ENCODE measurements at regions not wholly inside any gene's neighbourhood (a gene's known extent, or its start where the extent isn't known, plus 50 kb on each side); places are given as distances from the start of the nearest gene placed in this dataset.

DNA sequence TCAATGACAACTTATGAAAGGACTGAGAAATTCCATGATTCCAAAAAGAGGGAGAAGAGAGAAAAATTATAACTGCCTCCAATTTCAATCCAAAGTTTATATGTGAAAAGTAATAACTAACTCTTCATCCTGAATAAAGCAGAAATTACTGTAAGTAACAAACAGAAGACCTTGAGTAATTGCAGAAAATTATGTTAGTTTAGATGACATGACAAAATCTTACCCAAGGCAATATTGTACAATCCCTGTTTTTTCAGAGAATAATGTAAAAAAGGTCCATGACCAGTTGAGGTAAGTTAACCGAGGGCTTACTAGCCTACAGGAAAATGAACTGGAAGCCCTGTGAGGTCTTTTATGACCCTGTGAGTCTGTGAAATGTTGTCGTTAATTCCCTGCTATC is 949.5 kb upstream of the SOX9 start:
- Histone ChIP-seq H3K4me3 (ENCODE audit: low read length in 2 of 2) (no peak overlapping the region), H3K36me3 (ENCODE audit: control insufficient read depth in 1 of 2, insufficient read depth in 2 of 2, low read length in 1 of 2) (no peaks in the 10 kb centered on the region), H3K27ac (ENCODE audit: low read depth in 1 of 2, low read length in 2 of 2) (no peak overlapping the region), H3K4me1 (ENCODE audit: control insufficient read depth in 1 of 2, insufficient read depth in 2 of 2, low read length in 2 of 2) (no peaks in the 10 kb centered on the region), H3K27me3 (ENCODE audit: control insufficient read depth in 1 of 2, insufficient read depth in 2 of 2, low read length in 1 of 2) (no peaks in the 10 kb centered on the region), H3K9me3 (ENCODE audit: control insufficient read depth, low read length) (no peaks in the 10 kb centered on the region)
- ATAC-seq (ENCODE audit: low FRiP score): no peak
- intact Hi-C loops (cut with DNase I): no loop called here
- WGBS, 2 donors: 35 to 53% methylated on average over 2 of the region's 2 CpGs
- DNase-seq: no peak

DNA sequence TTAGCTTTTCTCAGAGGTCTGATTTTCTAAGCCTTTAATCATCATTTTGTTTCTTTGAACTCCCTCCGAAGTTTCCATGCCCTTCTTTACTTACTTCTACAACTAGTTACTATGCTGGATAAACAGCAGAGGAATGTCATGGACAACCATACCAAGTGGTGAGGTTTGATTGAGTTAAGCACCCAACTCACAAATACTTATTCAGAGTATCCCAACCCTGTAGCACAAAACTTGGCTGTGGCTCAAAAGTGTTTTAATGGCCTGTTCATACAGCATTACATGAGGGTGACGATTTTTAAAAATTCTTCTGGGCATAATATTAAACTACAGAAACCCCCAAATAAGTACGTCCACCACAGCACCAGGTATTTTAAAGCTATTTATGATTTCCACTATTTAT is 946.8 kb upstream of the SOX9 start:
- intact Hi-C loops (cut with DNase I): no loop called here
- H3K36me3 ChIP-seq (ENCODE audit: control insufficient read depth in 1 of 2, insufficient read depth in 2 of 2, low read length in 1 of 2): no peaks in the 10 kb centered on the region
- no peaks in the 10 kb centered on the region for H3K27me3 ChIP-seq (ENCODE audit: control insufficient read depth in 1 of 2, insufficient read depth in 2 of 2, low read length in 1 of 2)
- 35 to 50% methylated on average over 3 of the region's 3 CpGs for WGBS, 2 donors
- no peak overlapping the region for H3K27ac ChIP-seq (ENCODE audit: low read depth in 1 of 2, low read length in 2 of 2)
- DNase-seq (no peak), ATAC-seq (ENCODE audit: low FRiP score) (no peak)
- no peak overlapping the region for H3K4me3 ChIP-seq (ENCODE audit: low read length in 2 of 2)
- H3K9me3 ChIP-seq (ENCODE audit: control insufficient read depth, low read length): no peaks in the 10 kb centered on the region
- H3K4me1 ChIP-seq (ENCODE audit: control insufficient read depth in 1 of 2, insufficient read depth in 2 of 2, low read length in 2 of 2): no peaks in the 10 kb centered on the region

DNA sequence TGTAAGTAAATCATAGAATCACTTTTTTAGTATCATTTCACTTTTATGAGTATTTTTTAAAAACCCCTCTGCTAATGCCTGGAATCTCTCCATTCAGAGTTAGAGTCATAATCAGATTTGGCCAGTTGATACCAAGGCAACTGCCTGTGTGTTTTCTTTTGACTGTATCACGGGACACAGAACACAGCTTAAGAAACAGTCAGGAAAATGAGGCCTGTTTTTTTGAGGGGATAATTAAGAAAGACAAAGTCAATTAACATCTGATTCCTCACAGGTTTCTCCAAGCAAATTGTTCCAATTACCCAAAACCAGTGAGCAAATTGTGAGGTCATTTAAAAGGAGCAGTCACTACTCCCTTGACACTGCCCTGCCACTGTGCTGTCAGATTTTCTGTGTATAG is 944.5 kb upstream of the SOX9 start:
- no peaks in the 10 kb centered on the region for H3K27me3 ChIP-seq (ENCODE audit: control insufficient read depth in 1 of 2, insufficient read depth in 2 of 2, low read length in 1 of 2)
- intact Hi-C loops (cut with DNase I): no loop called here
- no peaks in the 10 kb centered on the region for H3K4me1 ChIP-seq (ENCODE audit: control insufficient read depth in 1 of 2, insufficient read depth in 2 of 2, low read length in 2 of 2)
- H3K9me3 ChIP-seq (ENCODE audit: control insufficient read depth, low read length): no peaks in the 10 kb centered on the region
- 16% methylated on average over 1 of the region's 1 CpG for WGBS, 2 donors
- ATAC-seq (ENCODE audit: low FRiP score): no peak
- no peak overlapping the region for H3K27ac ChIP-seq (ENCODE audit: low read depth in 1 of 2, low read length in 2 of 2)
- H3K36me3 ChIP-seq (ENCODE audit: control insufficient read depth in 1 of 2, insufficient read depth in 2 of 2, low read length in 1 of 2): no peaks in the 10 kb centered on the region
- DNase-seq: no peak
- no peak overlapping the region for H3K4me3 ChIP-seq (ENCODE audit: low read length in 2 of 2)

DNA sequence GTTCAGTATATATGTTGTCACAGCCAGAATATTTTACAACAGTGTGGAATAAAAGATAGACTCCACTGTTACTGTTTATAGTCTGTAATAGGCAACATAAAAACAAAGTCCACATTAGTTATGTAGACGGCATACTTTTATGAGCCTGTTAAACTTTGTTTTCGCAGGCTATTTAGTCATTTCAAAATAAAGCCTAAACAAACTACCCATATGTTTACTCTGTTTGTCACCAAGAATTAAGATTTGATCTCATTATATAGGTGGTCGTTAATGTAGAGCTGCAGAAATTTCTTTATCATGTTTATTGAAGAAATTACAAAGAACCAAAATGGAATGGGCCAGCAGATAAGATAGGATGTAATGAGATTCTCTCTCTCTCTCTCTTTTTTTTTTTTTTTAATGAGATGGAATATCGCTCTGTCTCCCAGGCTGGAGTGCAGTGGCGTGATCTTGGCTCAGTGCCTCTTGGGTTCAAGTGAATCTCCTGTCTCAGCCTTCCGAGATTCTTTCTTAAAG is 943.8 kb upstream of the SOX9 start:
- no peaks in the 10 kb centered on the region for H3K36me3 ChIP-seq (ENCODE audit: control insufficient read depth in 1 of 2, insufficient read depth in 2 of 2, low read length in 1 of 2)
- no peaks in the 10 kb centered on the region for H3K4me1 ChIP-seq (ENCODE audit: control insufficient read depth in 1 of 2, insufficient read depth in 2 of 2, low read length in 2 of 2)
- H3K27ac ChIP-seq (ENCODE audit: low read depth in 1 of 2, low read length in 2 of 2): no peak overlapping the region
- no peaks in the 10 kb centered on the region for H3K9me3 ChIP-seq (ENCODE audit: control insufficient read depth, low read length)
- DNase-seq (no peak), ATAC-seq (ENCODE audit: low FRiP score) (no peak)
- H3K27me3 ChIP-seq (ENCODE audit: control insufficient read depth in 1 of 2, insufficient read depth in 2 of 2, low read length in 1 of 2): no peaks in the 10 kb centered on the region
- H3K4me3 ChIP-seq (ENCODE audit: low read length in 2 of 2): no peak overlapping the region
- 80 to 85% methylated on average over 6 of the region's 6 CpGs for WGBS, 2 donors
- intact Hi-C loops (cut with DNase I): no loop called here

DNA sequence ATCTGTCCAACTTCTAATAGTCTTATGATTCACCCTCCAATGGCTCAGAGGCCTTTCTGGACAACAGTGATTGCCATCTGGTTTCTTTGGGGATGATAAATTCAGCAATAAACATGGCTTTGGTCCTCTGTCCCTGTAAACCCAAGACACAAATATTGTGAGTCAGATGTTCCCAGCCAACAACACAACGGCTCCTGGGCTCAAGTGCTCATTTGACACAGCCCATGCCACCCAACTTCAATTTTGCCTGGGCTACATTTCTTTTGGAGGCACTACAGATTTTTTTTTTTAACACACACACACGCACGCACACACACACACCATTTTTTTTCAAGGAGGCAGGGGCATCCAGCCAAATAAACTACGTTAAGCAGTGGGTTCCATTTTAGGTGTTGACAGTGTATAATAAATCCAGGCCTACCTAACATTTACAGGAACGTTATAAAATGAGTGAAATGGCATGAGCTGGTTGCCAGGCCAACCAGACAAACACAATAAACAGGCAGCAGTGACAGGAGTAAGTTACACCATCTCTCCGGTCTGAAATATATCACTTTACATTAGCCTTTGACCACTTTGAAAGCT is 939.9 kb upstream of the SOX9 start:
- DNase-seq: no peak

DNA sequence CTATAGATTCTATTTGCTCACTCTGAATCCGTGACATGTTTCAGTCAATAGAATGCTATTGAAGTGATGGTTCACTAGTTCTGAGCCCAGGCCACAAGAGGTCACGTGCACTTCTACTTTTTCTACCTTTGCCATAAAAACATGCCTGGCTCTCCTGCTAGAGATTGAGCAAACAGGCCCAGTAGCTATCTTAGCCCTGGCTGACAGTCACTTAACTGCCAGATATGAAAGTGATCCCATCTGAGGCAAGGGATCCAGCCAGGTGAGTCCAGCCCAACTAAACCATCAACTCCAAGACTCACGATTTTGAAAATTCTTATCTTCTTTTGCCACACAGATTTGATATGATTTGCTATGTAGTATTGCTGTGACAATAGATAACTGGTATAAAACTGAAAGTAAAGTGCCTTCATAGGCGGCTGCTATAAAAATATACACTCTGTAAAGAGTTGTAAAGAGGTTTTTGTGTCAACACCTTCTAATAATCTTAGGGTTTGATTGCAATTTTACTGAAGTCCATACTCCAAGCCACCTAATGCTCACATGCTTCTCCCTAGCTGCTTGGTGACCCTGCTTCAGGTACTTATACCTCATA is 937.7 kb upstream of the SOX9 start:
- Histone ChIP-seq H3K36me3 (ENCODE audit: control insufficient read depth in 1 of 2, insufficient read depth in 2 of 2, low read length in 1 of 2) (no peaks in the 10 kb centered on the region), H3K27me3 (ENCODE audit: control insufficient read depth in 1 of 2, insufficient read depth in 2 of 2, low read length in 1 of 2) (no peaks in the 10 kb centered on the region), H3K27ac (ENCODE audit: low read depth in 1 of 2, low read length in 2 of 2) (no peak overlapping the region), H3K9me3 (ENCODE audit: control insufficient read depth, low read length) (no peaks in the 10 kb centered on the region), H3K4me1 (ENCODE audit: control insufficient read depth in 1 of 2, insufficient read depth in 2 of 2, low read length in 2 of 2) (no peaks in the 10 kb centered on the region), H3K4me3 (ENCODE audit: low read length in 2 of 2) (no peak overlapping the region)
- WGBS, 2 donors: 71 to 79% methylated on average over 4 of the region's 4 CpGs
- intact Hi-C loops (cut with DNase I): no loop called here
- DNase-seq (no peak), ATAC-seq (ENCODE audit: low FRiP score) (no peak)

More for the DNA sequence above, 939.9 kb upstream of the SOX9 start:
- intact Hi-C loops (cut with DNase I): no loop called here
- ATAC-seq (ENCODE audit: low FRiP score): no peak
- Histone ChIP-seq H3K9me3 (ENCODE audit: control insufficient read depth, low read length) (no peaks in the 10 kb centered on the region), H3K27me3 (ENCODE audit: control insufficient read depth in 1 of 2, insufficient read depth in 2 of 2, low read length in 1 of 2) (no peaks in the 10 kb centered on the region), H3K4me3 (ENCODE audit: low read length in 2 of 2) (no peak overlapping the region), H3K4me1 (ENCODE audit: control insufficient read depth in 1 of 2, insufficient read depth in 2 of 2, low read length in 2 of 2) (no peaks in the 10 kb centered on the region), H3K36me3 (ENCODE audit: control insufficient read depth in 1 of 2, insufficient read depth in 2 of 2, low read length in 1 of 2) (no peaks in the 10 kb centered on the region), H3K27ac (ENCODE audit: low read depth in 1 of 2, low read length in 2 of 2) (no peak overlapping the region)
- WGBS, 2 donors: 5 to 6% methylated on average over 6 of the region's 6 CpGs

DNA sequence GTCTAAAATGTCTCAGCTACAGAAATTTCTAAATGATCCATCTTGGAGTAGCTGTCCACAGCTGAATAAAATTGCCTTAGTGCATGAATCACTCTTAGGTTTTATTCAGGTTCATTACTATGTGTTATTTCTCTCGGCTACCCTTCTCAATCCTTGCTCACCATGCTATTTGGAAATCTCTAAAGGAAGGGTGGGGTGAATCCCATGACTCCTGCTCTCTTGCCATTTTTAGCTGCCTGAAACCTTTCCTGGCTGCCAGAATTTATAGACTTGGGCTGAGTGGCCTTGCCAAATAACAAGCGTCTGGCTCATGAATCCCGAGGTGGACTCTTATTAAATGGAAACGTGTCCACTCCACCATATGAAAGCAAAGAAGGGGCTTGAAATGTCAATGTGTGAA is 936.1 kb upstream of the SOX9 start:
- no peak overlapping the region for H3K4me3 ChIP-seq (ENCODE audit: low read length in 2 of 2)
- H3K9me3 ChIP-seq (ENCODE audit: control insufficient read depth, low read length): no peaks in the 10 kb centered on the region
- no peaks in the 10 kb centered on the region for H3K27me3 ChIP-seq (ENCODE audit: control insufficient read depth in 1 of 2, insufficient read depth in 2 of 2, low read length in 1 of 2)
- WGBS, 2 donors: 33 to 47% methylated on average over 4 of the region's 4 CpGs
- ATAC-seq (ENCODE audit: low FRiP score) (no peak), DNase-seq (no peak)
- no peak overlapping the region for H3K27ac ChIP-seq (ENCODE audit: low read depth in 1 of 2, low read length in 2 of 2)
- intact Hi-C loops (cut with DNase I): no loop called here
- H3K36me3 ChIP-seq (ENCODE audit: control insufficient read depth in 1 of 2, insufficient read depth in 2 of 2, low read length in 1 of 2): no peaks in the 10 kb centered on the region
- H3K4me1 ChIP-seq (ENCODE audit: control insufficient read depth in 1 of 2, insufficient read depth in 2 of 2, low read length in 2 of 2): no peaks in the 10 kb centered on the region

DNA sequence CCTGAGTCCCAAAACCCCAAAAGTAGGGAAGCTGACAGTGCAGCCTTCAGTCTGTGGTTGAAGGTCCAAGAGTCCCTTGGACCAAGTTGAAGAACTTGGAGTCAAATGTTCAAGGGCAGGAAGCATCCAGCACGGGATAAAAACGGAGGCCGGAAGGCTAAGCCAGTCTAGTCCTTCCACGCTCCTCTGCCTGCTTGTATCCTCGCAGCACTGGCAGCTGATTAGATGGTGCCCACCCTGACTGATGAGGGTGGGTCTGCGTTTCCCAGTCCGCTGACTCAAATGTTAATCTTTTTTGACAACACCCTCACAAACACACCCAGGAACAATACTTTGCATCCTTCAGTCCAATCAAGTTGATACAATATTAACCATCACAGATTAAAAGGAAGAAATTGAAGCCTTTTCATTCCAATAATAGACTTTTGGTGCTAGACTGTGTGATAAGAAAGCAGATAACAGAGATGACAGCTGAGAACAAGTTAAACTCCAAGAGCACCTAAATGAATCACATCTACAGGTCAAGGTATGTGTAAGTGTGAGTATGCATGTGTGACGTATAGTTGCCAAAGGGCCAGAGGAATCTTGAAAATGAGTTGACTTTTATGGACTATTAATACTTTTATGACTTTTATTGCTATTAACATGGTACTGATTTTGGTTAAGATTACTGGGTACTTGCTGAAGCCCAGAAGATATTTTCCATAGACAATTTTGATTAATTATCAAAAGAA is 933.5 kb upstream of the SOX9 start:
- H3K9me3 ChIP-seq (ENCODE audit: control insufficient read depth, low read length): no peaks in the 10 kb centered on the region
- 89 to 90% methylated on average over 8 of the region's 8 CpGs for WGBS, 2 donors
- no peak overlapping the region for H3K4me3 ChIP-seq (ENCODE audit: low read length in 2 of 2)
- ATAC-seq (ENCODE audit: low FRiP score) (no peak), DNase-seq (no peak)
- H3K4me1 ChIP-seq (ENCODE audit: control insufficient read depth in 1 of 2, insufficient read depth in 2 of 2, low read length in 2 of 2): no peaks in the 10 kb centered on the region
- no peaks in the 10 kb centered on the region for H3K27me3 ChIP-seq (ENCODE audit: control insufficient read depth in 1 of 2, insufficient read depth in 2 of 2, low read length in 1 of 2)
- H3K27ac ChIP-seq (ENCODE audit: low read depth in 1 of 2, low read length in 2 of 2): no peak overlapping the region
- intact Hi-C loops (cut with DNase I): no loop called here
- H3K36me3 ChIP-seq (ENCODE audit: control insufficient read depth in 1 of 2, insufficient read depth in 2 of 2, low read length in 1 of 2): no peaks in the 10 kb centered on the region
